ENCODE measurements at regions not wholly inside any gene's neighbourhood (a gene's known extent, or its start where the extent isn't known, plus 50 kb on each side); places are given as distances from the start of the nearest gene placed in this dataset.

DNA sequence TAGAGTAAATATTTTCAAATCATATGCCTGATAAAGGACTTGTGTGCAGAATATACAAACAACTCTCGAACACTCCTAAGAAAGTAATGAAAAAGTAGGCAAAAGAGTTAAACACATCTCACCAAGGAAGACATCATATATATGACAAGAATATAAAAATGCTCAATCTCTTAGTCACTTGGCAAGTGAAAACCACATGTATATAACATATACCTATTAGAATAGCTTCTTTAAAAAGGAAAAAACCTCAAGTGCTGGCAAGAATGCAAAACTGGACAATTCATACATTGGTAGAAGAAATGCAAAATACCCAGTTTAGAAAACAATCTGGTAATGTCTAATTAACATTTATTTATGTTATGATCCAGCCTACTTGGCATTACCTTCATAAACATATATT is 146.6 kb upstream of the DGKB start:
- TF ChIP-seq CTCF (IDR thresholded peaks at IDR 0.05; ENCODE audit: low read depth, low read length), result no peak
- Histone ChIP-seq H3K4me3 (no peak overlapping the region), H3K27ac (no peak overlapping the region), H3K4me1 (ENCODE audit: low read depth) (no peaks in the 10 kb centered on the region), H3K27me3 (no peaks in the 10 kb centered on the region), H3K9me3 (ENCODE audit: low read depth) (no peaks in the 10 kb centered on the region), H3K36me3 (no peaks in the 10 kb centered on the region)
- DNase-seq (ENCODE audit: low read depth in 1 of 2, low spot score in 1 of 2), result no peak

- Histone ChIP-seq H3K4me1 (ENCODE audit: low read depth) (no peaks in the 10 kb centered on the region), H3K4me3 (no peak overlapping the region), H3K9me3 (ENCODE audit: low read depth) (no peaks in the 10 kb centered on the region), H3K27ac (no peak overlapping the region), H3K27me3 (no peaks in the 10 kb centered on the region), H3K36me3 (no peaks in the 10 kb centered on the region)
- TF ChIP-seq CTCF (IDR thresholded peaks at IDR 0.05; ENCODE audit: low read depth, low read length), result no peak
- DNase-seq (ENCODE audit: low read depth in 1 of 2, low spot score in 1 of 2), result no peak
Observed at GRCh38 chr7:15046861-15047260, 144.3 kb upstream of the DGKB start.

DNA sequence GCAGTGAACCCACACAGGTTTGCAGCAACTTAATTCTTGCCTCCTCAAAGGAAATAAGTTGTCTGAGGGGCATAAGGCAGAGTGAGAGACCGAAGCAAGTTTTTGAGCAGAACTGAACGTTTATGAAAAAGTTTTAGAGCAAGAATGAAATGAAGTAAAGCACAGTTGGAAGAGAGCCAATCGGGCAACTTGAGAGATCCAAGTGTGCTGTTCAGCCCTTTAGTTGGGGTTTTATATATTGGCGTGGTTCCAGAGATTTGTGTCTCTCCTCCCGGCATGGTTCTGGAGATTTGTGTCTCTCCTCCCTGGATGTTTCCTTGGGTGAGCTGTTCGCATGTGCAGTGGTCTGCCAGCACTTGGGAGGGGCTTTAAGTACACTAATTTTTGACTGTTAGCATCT is 141.4 kb upstream of the DGKB start:
- no peak overlapping the region for H3K4me3 ChIP-seq
- TF ChIP-seq CTCF (IDR thresholded peaks at IDR 0.05; ENCODE audit: low read depth, low read length), result no peak

DNA sequence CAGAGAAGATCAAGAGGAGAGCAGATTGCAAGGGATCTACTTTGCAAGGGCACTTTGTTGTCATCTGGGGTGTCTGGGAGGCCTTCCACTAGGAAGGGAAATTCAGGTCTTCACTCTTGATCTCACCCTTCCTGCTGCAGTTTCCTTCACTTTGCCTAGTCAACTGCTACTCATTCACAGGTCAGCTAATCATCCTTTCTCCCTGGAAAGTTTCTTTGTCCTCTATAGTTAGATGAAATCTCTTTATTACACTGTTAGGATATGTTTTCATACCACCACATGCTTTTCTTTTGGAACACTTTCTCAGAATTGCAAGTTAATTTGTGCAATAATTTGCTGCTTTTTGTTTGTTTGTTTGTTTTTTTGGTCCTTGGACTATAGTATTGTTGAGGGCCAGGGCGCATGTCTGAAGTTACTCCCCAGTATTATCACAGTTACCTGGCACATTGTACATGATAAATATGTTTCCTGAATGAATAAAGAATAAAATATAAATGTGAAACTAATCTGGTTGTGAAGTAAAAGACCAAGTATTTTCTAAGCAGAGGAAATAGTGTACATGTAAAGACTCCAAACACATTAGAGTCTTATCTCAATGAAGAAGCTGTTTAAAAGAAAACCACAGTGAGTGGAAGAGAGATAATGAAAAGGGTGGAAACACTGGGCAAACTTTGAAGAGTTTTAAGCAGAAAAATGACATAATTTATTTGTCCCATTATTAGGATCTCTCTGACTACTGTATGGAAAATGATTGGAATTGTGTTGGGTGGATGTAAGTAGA is 139.9 kb upstream of the DGKB start:
- H3K36me3 ChIP-seq, result no peaks in the 10 kb centered on the region
- H3K27me3 ChIP-seq, result no peaks in the 10 kb centered on the region
- no peak for TF ChIP-seq CTCF (IDR thresholded peaks at IDR 0.05; ENCODE audit: low read depth, low read length)
- H3K4me1 ChIP-seq (ENCODE audit: low read depth), result no peaks in the 10 kb centered on the region
- no peak overlapping the region for H3K27ac ChIP-seq
- H3K4me3 ChIP-seq, result no peak overlapping the region
- DNase-seq (ENCODE audit: low read depth in 1 of 2, low spot score in 1 of 2), result no peak
- peaks cover 2% of the 10 kb centered on the region for H3K9me3 ChIP-seq (ENCODE audit: low read depth)

More for the DNA sequence above, 141.4 kb upstream of the DGKB start:
- DNase-seq (ENCODE audit: low read depth in 1 of 2, low spot score in 1 of 2), result no peak
- H3K27me3 ChIP-seq, result no peaks in the 10 kb centered on the region
- no peaks in the 10 kb centered on the region for H3K4me1 ChIP-seq (ENCODE audit: low read depth)
- no peak overlapping the region for H3K27ac ChIP-seq
- no peaks in the 10 kb centered on the region for H3K36me3 ChIP-seq
- H3K9me3 ChIP-seq (ENCODE audit: low read depth), result peaks cover 2% of the 10 kb centered on the region

DNA sequence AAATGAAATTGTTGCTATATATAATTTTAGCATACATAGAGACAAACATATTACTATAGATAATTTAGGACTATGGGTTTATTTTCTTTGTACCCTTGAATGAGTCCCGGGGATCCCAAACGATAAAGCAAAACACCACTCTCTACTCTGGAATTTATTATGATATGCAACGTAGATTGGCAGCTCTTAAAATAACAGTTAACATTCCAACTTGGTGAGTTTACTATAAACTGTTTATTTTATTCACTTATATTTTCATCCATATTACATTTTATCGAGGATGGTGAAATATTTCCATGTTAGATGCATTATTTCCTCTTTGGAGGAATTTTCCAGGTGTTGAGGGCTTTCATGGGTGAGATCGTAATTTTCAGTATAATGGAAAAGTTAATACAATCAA is 138.7 kb upstream of the DGKB start:
- Histone ChIP-seq H3K9me3 (ENCODE audit: low read depth) (peaks cover 2% of the 10 kb centered on the region), H3K36me3 (no peaks in the 10 kb centered on the region), H3K27ac (no peak overlapping the region), H3K4me3 (no peak overlapping the region), H3K4me1 (ENCODE audit: low read depth) (no peaks in the 10 kb centered on the region), H3K27me3 (no peaks in the 10 kb centered on the region)
- no peak for DNase-seq (ENCODE audit: low read depth in 1 of 2, low spot score in 1 of 2)
- no peak for TF ChIP-seq CTCF (IDR thresholded peaks at IDR 0.05; ENCODE audit: low read depth, low read length)
